LHCN-M2 (cell line): ENCODE measurements at regions not wholly inside any gene's neighbourhood (a gene's known extent, or its start where the extent isn't known, plus 50 kb on each side); places are given as distances from the start of the nearest gene placed in this dataset.
"Not testable (repeated sequence)": the region's sequence is repeated elsewhere in the genome, so short reads cannot be mapped to it uniquely, and the experiment has no call there.

Experiments
- DNase-seq: peaks from one replicate; pipeline ENCODE4 v3.0.0-alpha.2; 2012; ENCODE audit warnings: low read depth

- no peak for DNase-seq
Measured at GRCh38 chr1:38758820-38759219, 100.8 kb downstream of the RRAGC start.

GRCh38 chr1:38746941-38747600 lies 112.5 kb downstream of the RRAGC start:
- no peak for DNase-seq

- DNase-seq = no peak
Measured at GRCh38 chr1:38746402-38746935, 113.1 kb downstream of the RRAGC start.

- no peak for DNase-seq
Measured at GRCh38 chr1:38745476-38746401, 113.8 kb downstream of the RRAGC start.

GRCh38 chr1:38744452-38745350 lies 114.9 kb downstream of the RRAGC start:
- DNase-seq = no peak

GRCh38 chr1:38743184-38743583 lies 116.4 kb downstream of the RRAGC start:
- no peak for DNase-seq

GRCh38 chr1:38741341-38741740 lies 118.2 kb downstream of the RRAGC start:
- DNase-seq = no peak

GRCh38 chr1:38740487-38740886 lies 119.1 kb downstream of the RRAGC start:
- no peak for DNase-seq

- DNase-seq = no peak
Measured at GRCh38 chr1:38738207-38738606, 121.4 kb downstream of the RRAGC start.

GRCh38 chr1:38736399-38736798 lies 123.2 kb downstream of the RRAGC start:
- DNase-seq = no peak

GRCh38 chr1:38735651-38736161 lies 123.9 kb downstream of the RRAGC start:
- peak; percentile 10 for DNase-seq

GRCh38 chr1:38733761-38734160 lies 125.8 kb downstream of the RRAGC start:
- no peak for DNase-seq

GRCh38 chr1:38730511-38731397 lies 128.8 kb downstream of the RRAGC start:
- DNase-seq = peak; percentile 10

GRCh38 chr1:38728585-38728908 lies 131.0 kb downstream of the RRAGC start:
- DNase-seq = no peak

GRCh38 chr1:38727684-38728584 lies 131.6 kb downstream of the RRAGC start:
- peak; percentile 31 for DNase-seq

- not testable (repeated sequence) for DNase-seq
Measured at GRCh38 chr1:38725321-38725961, 134.1 kb downstream of the RRAGC start.

GRCh38 chr1:38724160-38725131 lies 135.1 kb downstream of the RRAGC start:
- DNase-seq = no peak

- no peak for DNase-seq
Measured at GRCh38 chr1:38721816-38722215, 137.8 kb downstream of the RRAGC start.
